NCI-H69 (cell line): ENCODE measurements at regions not wholly inside any gene's neighbourhood (a gene's known extent, or its start where the extent isn't known, plus 50 kb on each side); places are given as distances from the start of the nearest gene placed in this dataset.
A peak's percentile ranks its signal among the peaks of the same experiment; 100 is the strongest.
"Not testable (repeated sequence)": the region's sequence is repeated elsewhere in the genome, so short reads cannot be mapped to it uniquely, and the experiment has no call there.

ENCODE experiments used
- DNase-seq: peaks from one replicate; lab custom pipeline; 2025; lab: John Stamatoyannopoulos, UW

DNA sequence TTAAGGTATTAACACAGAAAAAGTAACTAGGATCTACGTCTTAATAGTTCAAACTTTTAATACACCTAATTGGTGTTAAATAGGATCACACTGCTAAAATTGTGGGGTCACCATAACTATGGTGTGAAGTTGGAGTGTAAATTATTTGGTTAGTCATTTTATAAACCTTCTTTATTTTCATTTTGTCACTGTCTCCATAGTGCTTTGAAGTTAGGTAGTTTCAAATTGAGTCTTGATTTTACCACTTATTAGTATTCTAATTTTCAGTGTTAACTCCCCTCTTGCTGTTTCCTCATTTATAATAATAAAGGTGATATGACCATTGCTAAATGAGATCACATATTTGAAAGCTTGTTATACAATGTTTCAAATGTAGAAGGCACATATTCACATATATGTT is 738.1 kb upstream of the CHRM3 start:
- DNase-seq: no peak

DNA sequence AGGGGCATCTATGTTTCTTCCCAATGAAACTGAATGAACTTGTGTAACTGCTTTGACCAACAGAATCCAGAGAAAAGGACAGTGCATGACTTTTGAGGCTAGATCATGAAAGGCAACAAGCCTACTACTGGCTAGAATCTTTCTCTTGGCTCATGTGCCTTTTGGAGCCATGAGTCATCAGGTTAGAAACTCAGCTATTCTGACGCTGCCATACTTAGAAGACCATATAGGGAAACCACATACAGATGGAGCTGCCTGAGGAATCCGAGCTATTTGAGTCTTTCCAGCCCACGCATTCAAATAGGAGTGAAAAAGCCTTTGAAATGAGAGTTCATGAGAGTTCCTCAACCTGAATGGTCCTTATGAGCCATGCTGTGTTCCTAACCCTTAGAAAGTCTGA is 738.5 kb upstream of the CHRM3 start:
- DNase-seq: no peak

- DNase-seq: peak; percentile 13
Measured at GRCh38 chr1:238642231-238642630, 744.1 kb upstream of the CHRM3 start.

- no peak for DNase-seq
Measured at GRCh38 chr1:238639861-238640260, 746.5 kb upstream of the CHRM3 start.

DNA sequence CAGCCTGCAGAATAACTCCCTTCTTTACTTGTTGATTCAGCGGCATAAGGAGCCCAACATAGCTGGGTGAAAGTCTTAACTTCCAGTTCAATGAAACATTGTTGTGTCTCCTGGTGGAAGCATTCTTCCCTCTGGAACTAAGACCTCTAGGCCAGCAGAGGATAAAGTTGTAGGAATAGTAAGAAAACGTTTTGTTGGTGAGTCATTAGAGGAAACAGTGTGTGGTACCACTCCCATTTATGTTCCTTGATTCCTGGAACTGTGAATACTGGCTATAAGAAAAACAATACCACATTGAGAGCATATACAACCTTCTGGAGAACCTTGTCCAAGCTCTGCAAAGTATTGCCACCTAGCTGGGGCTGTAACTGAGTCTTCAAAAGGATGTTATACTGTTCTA is 737.4 kb upstream of the ZP4 start:
- DNase-seq: no peak

DNA sequence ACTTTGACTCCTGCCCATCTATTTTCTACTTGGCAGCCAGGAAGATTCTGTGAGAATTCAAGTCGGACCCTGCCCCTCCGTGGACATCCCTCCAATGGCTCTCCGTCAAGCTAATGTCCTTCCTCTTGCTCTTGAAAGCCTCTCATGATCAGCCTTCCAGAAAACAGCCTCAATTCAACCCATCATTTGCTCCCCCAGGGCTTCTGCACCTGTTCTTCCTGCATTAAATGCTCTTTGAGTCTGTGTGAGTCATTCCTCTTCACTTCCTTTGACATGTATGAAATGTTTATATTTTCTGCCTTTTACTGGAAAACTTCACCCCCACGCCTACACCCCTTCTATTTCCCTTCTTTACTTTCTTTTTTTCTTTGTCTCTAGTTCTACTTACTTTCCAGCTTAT is 734.1 kb upstream of the ZP4 start:
- DNase-seq: peak; percentile 14

GRCh38 chr1:238621405-238621804 is 730.7 kb upstream of the ZP4 start:
- DNase-seq: no peak

- DNase-seq: no peak
Measured at GRCh38 chr1:238619652-238620051, 728.9 kb upstream of the ZP4 start.

GRCh38 chr1:238611406-238611805 is 720.7 kb upstream of the ZP4 start:
- DNase-seq: no peak

DNA sequence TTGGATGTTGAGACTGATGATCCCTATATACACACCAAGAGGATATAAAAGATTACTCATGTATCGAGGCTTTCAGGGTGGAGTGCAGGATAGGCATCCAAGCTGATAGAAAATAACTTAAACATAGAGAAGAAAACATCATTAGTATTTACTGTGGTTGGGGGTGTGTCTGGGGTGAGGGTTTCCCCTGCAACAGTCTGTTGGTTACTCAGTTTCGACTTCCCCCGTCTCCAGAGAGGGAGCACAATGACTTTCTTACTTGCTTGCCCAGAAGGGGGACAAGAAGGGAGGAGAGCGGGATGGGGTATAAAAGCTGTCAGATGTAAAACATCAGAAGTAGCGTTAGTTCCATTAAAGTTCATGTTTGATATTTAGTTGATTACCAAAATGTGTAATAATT is 717.4 kb upstream of the ZP4 start:
- no peak for DNase-seq

- DNase-seq: no peak
Measured at GRCh38 chr1:238606896-238607295, 716.2 kb upstream of the ZP4 start.

DNA sequence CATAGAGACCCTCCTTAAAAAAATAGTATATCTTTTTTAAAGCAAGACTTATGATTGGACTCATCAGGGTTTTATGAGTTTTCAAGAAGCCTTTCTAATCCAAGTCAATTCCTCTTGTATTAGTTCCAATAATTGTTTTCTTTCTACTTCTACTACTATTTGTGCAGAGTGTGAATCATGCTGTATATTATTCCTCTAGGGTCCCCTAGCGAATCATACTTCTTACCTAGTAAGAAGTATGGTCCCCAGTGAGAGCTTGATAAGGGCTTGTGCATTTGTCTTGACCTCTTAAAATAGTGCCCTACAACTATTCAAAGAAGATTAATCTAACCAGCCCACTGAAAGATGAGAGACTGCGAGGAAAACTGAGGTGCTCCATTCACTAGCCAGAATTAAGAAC is 715.7 kb upstream of the ZP4 start:
- no peak for DNase-seq

GRCh38 chr1:238604357-238604756 is 713.6 kb upstream of the ZP4 start:
- no peak for DNase-seq

DNA sequence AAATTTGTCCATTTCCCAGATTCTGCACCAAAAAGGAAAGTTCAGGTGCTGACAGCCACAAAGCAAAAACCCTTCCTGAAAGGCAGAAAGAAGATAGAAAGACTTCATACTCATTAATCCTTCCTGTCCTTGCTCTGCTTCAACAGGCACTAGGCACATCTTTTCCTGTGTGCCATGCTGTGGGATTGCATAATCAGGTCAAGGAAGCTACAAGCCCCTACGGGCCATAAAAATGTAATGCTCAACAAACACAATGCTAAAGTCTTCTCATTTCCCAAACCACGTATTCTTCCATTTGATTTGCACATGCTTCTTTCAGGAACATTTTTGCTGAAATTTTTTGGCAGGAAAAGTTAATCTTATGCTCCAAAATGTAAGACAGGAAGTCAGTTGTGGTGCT is 710.9 kb upstream of the ZP4 start:
- not testable (repeated sequence) for DNase-seq

DNA sequence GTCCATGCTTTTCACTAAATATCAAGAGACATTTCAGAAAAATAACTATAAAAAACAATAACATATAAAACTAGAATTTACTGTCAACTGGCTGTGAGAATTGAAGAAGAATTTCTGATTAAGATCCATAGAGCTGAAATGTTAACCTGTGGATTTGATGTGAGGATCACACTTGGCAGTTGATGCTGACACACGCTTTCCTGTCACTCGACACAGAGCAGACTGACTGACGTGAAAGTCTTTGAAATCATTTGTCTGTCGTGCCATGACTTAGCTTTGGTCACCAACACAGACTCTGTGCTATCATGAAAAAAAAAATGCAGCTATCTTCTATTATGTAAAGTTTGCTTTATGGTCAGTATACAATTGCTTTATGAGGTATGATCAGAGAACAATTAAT is 706.0 kb upstream of the ZP4 start:
- DNase-seq: no peak

- no peak for DNase-seq
Measured at GRCh38 chr1:238592621-238593020, 701.9 kb upstream of the ZP4 start.

GRCh38 chr1:238589843-238590435 is 699.2 kb upstream of the ZP4 start:
- DNase-seq: no peak

GRCh38 chr1:238582816-238583215 is 692.1 kb upstream of the ZP4 start:
- DNase-seq: no peak

DNA sequence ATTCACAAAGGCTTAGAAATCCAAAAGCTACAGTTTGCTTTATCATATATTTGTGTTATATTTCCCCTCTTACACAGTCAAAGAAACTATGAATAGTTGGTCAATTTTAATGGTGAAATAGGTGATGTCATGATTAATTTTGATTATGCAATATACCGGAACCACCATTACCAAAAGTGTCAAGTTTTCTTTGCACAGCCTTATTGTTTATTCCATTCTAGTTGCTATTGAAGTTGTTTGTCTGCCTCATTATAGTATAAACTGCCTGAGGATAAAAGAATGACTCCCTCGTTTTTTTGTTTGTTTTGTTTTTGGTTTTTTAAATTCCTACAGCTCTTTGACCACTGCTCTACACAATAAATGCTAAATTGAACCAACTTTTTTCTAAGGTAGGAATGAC is 690.6 kb upstream of the ZP4 start:
- DNase-seq: no peak

GRCh38 chr1:238568735-238569134 is 678.0 kb upstream of the ZP4 start:
- DNase-seq: no peak

DNA sequence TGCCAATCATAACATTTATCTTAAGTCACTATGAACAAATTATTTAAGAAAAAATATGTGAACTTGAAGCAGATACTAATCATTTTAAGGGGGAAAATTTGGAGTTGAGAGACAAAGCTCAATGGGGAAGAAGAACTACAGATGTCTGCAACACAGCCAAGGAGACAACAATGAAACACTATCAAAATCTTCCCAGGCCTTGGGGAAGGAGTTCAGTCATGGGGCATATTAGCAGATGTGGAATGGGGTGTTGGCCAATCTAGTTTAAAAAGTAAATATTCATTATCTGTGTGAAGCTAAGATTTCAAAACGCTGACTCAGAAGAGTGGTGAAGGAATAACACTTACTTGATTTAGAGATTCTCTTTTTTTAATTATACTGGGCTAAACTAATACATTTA is 671.6 kb upstream of the ZP4 start:
- DNase-seq: no peak

GRCh38 chr1:238558746-238559145 is 668.0 kb upstream of the ZP4 start:
- DNase-seq: no peak

DNA sequence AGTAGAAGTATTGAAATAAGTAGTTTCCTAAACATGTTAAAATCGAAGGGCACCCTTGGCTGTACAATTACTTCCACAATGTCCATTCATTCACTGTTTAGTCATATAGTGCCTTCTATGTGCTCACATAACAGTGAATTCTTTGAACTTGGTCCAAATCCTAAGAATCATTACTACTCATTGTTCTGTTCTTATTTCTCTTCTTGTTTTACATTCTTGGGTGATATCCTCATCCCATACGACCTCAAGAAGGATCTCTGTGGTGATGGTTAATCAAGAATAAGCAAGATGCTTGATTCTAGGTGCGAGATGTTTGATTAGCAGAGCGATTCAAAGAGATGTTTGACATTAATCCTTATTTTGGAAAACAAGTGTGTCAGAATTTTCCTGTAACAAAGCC is 667.4 kb upstream of the ZP4 start:
- DNase-seq: no peak

GRCh38 chr1:238552271-238552670 is 661.5 kb upstream of the ZP4 start:
- DNase-seq: no peak

- DNase-seq: no peak
Measured at GRCh38 chr1:238549137-238549536, 658.4 kb upstream of the ZP4 start.
